ENCODE measurements at regions not wholly inside any gene's neighbourhood (a gene's known extent, or its start where the extent isn't known, plus 50 kb on each side); places are given as distances from the start of the nearest gene placed in this dataset.

DNA sequence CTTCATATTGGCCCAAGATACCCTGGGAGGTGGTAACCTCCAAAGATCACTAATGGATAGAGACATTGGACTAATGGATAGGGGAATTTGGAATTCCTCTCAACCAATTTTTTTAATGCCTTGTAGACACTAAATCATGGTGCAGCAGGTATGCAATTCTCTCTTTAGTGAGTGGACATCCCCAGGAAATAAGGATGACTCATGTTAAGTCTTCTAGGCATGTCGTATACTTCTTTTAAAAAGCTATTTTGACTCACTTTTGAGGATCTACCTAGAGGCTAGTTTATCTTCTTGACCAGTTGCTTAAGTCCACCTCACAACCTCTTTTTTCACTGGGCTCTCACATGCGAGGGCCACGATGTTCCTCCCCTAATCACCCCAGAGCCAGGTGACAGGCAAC lies 211.6 kb upstream of the CDH12 start:
- no peak for DNase-seq

- DNase-seq = no peak
Observed at GRCh38 chr5:23053846-23054245, 200.7 kb upstream of the CDH12 start.

GRCh38 chr5:23042226-23042625 lies 189.1 kb upstream of the CDH12 start:
- no peak for DNase-seq

- DNase-seq = no peak
Observed at GRCh38 chr5:23035555-23036090, 182.5 kb upstream of the CDH12 start.

DNA sequence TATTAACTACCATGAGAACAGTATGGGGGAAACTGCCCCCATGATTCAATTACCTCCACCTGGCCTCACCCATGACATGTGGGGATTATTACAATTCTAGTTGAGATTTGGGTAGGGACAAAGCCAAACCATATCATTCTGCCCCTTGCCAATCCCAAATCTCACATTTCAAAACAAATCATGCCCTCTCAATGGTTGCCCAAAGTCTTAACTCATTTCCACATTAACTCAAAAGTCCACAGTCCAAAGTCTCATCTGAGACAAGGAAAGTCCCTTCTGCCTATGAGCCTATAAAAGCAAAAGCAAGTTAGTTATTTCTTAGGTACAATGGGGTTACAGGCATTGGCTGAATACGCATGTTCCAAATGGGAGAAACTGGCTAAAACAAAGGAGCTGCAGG lies 180.7 kb upstream of the CDH12 start:
- DNase-seq = no peak

DNA sequence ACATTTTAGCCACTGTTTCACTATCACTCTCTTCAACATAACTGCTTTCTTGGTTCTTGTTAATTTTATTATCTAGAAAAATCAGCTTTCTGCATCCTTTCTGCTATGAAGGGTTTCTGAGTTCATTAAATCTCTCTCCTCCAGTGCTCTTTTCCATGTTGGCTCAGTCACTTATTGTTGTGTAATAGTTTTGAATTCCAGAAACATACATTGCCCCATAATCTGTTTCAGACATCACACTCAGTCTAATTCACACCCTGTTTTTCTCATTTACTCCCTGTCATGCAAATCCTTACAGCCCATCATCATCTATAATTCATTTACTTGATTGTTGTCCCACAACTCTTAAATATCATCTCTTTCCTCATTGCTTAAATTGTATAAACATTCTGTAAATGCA lies 176.1 kb upstream of the CDH12 start:
- no peak for DNase-seq

DNA sequence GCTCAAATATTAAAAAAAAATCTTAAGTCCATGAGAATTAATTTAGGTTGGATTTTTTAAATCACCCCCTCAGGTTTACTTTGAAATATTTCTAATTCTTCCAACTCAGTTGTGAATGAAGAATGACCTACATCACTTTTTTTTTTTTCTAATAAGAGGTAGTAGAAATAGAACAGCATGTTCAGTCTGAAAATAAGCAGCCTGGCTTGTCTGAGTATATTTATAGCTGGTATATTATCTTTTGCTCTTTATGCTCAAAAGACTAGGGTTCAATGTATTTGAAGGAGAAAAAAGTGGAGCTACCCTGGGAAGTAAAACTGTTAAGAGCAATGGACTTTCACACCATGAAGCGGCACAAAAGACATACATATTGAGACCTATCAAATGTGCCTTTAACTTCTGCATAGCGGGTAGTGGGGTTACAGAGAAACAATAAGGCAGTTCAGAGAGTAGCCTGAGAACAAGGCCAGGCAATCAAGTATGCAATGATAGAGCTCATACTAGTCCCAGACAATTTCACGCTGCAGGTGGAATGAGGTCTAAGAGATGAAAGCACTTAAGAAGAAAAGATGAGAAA lies 175.4 kb upstream of the CDH12 start:
- DNase-seq = no peak

DNA sequence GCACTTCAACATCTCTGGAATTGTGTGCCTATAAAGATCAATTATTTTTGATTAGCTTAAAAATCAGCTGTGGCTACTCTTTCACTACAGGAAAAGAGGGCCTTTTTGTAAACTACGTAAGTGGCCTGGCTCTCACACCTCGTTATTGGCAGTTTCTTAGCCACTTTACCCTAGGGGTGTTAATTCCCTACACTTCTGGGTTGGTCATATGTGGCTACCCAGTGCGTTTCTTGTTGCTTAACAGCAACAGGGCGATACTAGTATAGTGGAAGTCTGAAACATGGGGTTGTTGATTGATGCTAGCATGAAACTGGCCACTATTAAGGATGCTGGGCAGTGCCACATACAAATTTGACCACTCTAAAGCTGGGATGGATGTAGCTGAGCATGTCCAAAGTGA lies 174.7 kb upstream of the CDH12 start:
- DNase-seq = no peak

- no peak for DNase-seq
Observed at GRCh38 chr5:23027331-23027730, 174.2 kb upstream of the CDH12 start.

DNA sequence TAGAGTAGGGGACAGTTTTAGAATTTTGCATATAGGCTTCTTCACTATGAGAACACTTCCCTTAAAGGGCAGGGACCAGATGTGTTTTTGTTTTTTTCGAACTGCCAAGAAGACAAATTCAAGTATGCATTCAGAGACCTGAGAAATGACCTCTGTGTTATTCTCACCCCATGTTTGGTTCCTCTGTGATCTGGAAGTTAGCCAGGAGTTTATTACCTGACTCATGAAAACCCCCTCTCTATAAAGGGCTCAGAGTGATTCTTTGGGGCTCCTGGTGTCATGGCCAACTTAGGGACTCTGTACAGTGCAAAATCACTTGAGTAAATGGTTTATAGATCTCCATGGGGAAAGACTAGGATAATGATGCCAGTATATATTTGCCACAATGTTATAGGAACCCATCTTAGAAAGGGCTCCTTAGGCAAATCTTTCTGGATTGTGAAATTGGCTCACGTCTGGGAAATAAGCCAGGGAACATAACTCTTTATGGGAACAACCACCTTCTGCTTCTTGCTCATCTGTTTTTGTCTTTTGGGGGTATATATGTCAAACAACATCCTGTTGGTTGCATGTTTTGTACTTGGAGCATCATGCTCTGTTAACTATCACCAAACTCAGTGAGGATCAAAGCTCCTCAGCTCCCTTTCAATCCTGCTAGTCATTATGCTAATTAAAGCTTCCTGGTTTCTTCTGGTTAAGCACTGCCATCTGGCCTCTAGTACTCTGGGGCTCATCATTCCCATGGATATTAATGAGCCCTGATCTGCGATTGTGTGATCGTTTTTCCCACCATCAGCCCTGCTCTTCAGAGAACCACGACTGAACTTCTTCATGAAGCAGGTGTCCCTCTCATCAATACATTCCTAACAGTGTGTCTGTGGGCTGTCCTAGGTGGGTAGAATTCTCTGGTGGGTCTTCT lies 173.4 kb upstream of the CDH12 start:
- DNase-seq = no peak

GRCh38 chr5:23025629-23026233 lies 172.6 kb upstream of the CDH12 start:
- DNase-seq = no peak

DNA sequence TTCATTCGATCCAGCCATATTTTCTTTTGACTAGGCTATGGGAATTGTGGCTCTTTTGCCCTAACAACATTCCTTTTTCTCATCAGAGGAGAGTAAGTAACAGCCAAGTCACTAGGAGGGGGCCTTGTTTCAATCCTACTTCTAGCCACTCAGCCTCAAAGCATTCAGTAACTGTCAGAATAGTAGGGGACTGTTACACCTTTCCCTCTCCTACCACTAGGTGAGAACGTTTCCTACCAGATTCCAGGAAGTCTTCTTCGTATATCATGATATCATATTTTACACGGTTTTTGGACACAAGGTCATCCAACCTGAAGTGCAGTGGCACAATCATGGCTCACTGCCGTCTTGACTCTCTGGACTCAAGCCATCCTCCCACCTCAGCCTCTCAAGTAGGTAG lies 171.3 kb upstream of the CDH12 start:
- no peak for DNase-seq

GRCh38 chr5:23014825-23015224 lies 161.7 kb upstream of the CDH12 start:
- DNase-seq = no peak

DNA sequence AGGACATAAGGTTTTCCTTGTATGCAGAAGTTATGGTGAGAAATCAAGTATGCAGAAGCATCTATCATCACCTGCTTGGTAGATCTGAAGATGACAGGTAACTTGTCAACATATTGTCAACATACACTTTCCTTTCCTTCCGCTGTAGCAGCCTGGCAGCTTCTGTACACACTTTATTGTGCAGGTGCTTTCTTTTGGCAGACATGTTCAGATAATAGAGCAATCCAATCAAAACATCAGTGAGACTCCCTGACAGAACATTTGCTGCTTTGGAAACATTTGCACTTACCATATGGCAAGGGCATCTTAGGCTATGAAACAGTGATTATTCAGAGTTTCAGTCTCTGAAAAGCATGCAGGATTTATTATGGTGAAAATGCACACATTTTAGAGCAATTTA lies 161.1 kb upstream of the CDH12 start:
- DNase-seq = no peak

- no peak for DNase-seq
Observed at GRCh38 chr5:23013395-23013998, 160.4 kb upstream of the CDH12 start.

DNA sequence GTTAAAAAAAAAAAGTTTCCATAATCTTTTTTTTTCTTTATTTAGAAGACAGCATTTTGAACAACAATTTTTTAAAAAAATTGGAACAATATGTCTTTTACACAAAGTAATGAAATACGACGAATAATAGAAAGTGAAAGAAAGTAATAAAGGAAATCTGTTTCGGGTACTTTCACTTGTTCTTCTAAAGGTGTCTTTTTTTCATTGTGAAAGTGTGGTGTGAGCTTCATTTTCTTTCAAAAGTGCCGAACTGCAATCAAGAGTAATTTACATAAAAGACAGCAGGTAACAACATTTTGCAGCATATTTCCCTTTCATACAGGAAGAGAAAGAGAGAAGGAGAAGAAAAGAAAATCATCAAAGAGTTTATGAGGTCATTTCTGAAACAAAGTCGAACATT lies 159.7 kb upstream of the CDH12 start:
- no peak for DNase-seq

GRCh38 chr5:23007762-23008161 lies 154.6 kb upstream of the CDH12 start:
- DNase-seq = no peak

- no peak for DNase-seq
Observed at GRCh38 chr5:23007236-23007635, 154.1 kb upstream of the CDH12 start.

GRCh38 chr5:23001120-23001519 lies 148.0 kb upstream of the CDH12 start:
- DNase-seq = no peak

GRCh38 chr5:22998774-22999173 lies 145.6 kb upstream of the CDH12 start:
- no peak for DNase-seq

DNA sequence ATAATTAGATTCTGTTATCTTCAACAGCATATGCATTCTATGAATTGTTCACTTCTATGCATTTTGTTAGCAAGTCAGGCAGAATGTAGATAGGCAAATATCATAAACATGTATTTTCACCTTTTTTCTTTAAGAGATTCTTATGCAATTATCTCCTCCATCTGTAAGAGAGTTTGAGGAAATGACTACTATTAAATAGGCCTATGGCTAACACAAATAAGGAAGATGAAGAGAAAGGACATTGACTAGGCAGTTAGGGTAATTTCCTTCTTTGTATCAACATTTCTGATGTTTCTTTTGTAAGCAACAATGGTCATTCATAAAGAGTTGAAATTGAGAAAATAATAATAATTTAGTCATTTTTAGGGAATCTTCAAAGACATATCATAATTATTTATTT lies 145.2 kb upstream of the CDH12 start:
- no peak for DNase-seq

- DNase-seq = no peak
Observed at GRCh38 chr5:22988937-22989336, 135.8 kb upstream of the CDH12 start.

DNA sequence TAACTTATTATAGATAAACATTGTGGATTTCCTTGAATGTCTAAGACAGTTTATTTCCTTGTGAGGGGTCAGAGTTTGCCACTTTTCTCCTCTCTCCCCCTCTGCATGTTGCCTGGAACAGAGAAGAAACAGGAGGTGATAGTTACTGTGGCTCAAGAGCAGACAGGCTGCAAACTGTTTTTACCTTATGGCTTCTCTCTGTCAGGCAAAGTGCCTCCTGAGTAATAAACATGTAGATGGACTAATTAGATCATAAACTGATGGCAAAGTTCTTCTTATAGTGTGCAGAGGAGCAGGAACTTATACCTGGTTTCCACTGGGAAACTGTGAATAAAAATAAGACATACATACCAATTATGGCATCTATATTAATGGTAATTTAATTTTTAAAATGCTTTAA lies 133.1 kb upstream of the CDH12 start:
- no peak for DNase-seq

GRCh38 chr5:22985446-22985845 lies 132.3 kb upstream of the CDH12 start:
- no peak for DNase-seq
